Pancreas (tissue), 10 donors: ENCODE measurements at regions not wholly inside any gene's neighbourhood (a gene's known extent, or its start where the extent isn't known, plus 50 kb on each side); places are given as distances from the start of the nearest gene placed in this dataset.

ENCODE experiments used
- ATAC-seq, 4 donors: fragments of 200-7000 bp; cut with Tn5 transposase; one replicate each; pipeline versions ENCODE4 v1.8.0 to v1.9.1; 2020; ENCODE audit warnings: mild to moderate bottlenecking in 4 of 4, moderate library complexity in 4 of 4
- DNase-seq, 6 donors: peaks; one replicate each; pipeline ENCODE4 v3.0.0-alpha.2; 2020
- FAIRE-seq: peaks from 2 replicates; lab custom pipeline; 2012; peaks lifted over from hg19 to GRCh38; lab: Jason Lieb, UNC
- H3K27ac ChIP-seq, 4 donors: fragments of 200-600 bp; sonication (generic); 1 replicate in 3 of 4; 2 replicates in 1 of 4; pipeline versions ENCODE4 v1.5.0 to v1.8.0; 2020
- H3K27me3 ChIP-seq, 4 donors: fragments of 200-600 bp; one replicate each; pipeline ENCODE4 v1.8.0; 2021
- H3K36me3 ChIP-seq, 3 donors: fragments of 200-600 bp; sonication (generic) in 1 of 3; one replicate each; pipeline versions ENCODE4 v1.5.0 to v1.8.0; 2020 to 2021
- H3K4me1 ChIP-seq, 3 donors: fragments of 200-600 bp; one replicate each; pipeline ENCODE4 v1.8.0; 2021
- H3K4me3 ChIP-seq, 4 donors: fragments of 200-600 bp; sonication (generic) in 2 of 4; one replicate each; pipeline versions ENCODE4 v1.5.0 to v1.8.0; 2020 to 2021
- H3K9me3 ChIP-seq, 4 donors: fragments of 200-600 bp; one replicate each; pipeline ENCODE4 v1.8.0; 2021
- CTCF ChIP-seq, 4 donors: fragments of 200-600 bp; sonication (generic) in 3 of 4; IDR thresholded peaks; one replicate each; pipeline versions ENCODE4 v1.5.0 to v1.8.0; 2021; ENCODE audit warnings: antibody characterized with exemption in 4 of 4
- WGBS, 2 donors: extraction: QIAGEN DNeasy Blood & Tissue Kit; methylation state at CpG; one replicate each; pipeline ENCODE4 v1.1.7; 2013; 5-methylcytosine and 5-hydroxymethylcytosine counted together
- intact Hi-C, 3 donors: fragments of 100-400 bp; cut with DNase I; formaldehyde crosslinking; loops; one replicate each; pipeline versions ENCODE4 v1.11.1 to v1.14.2; 2022
- donor health status: healthy with polysubstance abuse.
- donor health status: DM: no; HTN: no; CAD: no; lungs with moderate emphysema.
- donor health status: DM: no; HTN: no; CAD: no.
- donor health status: control.
- donor health status: control.
- donor health status: Bipolar disorder and iron deficiency.
- donor health status: DM: yes; HTN: yes; CAD: no.
- donor health status: DM: no; HTN: no; CAD: no.
- donor health status: DM: no; HTN: no; CAD: no.
- donor health status: DM: yes; HTN: yes; CAD: no.

- Histone ChIP-seq H3K9me3 (no peaks in the 10 kb centered on the region), H3K27me3 (no peaks in the 10 kb centered on the region), H3K4me1 (no peaks in the 10 kb centered on the region), H3K27ac (no peak overlapping the region), H3K36me3 (no peaks in the 10 kb centered on the region), H3K4me3 (no peak overlapping the region)
- intact Hi-C loops: no loop called here
- ATAC-seq (no peak), FAIRE-seq (no peak), DNase-seq (no peak)
- TF ChIP-seq CTCF (IDR thresholded peaks at IDR 0.05): no peak
- WGBS, 2 donors: 53 to 54% methylated on average over 11 of the region's 11 CpGs
These were observed 166.8 kb upstream of the TMEM260 start for GRCh38 chr14:56412468-56413434.

GRCh38 chr14:56413721-56414120 lies 165.9 kb upstream of the TMEM260 start:
- DNase-seq (no peak), FAIRE-seq (no peak), ATAC-seq (no peak)
- H3K4me1 ChIP-seq: no peaks in the 10 kb centered on the region
- H3K36me3 ChIP-seq: no peaks in the 10 kb centered on the region
- H3K27me3 ChIP-seq: no peaks in the 10 kb centered on the region
- TF ChIP-seq CTCF (IDR thresholded peaks at IDR 0.05): no peak
- H3K9me3 ChIP-seq: no peaks in the 10 kb centered on the region
- H3K27ac ChIP-seq: no peak overlapping the region
- WGBS, 2 donors: 95% methylated on average over 3 of the region's 3 CpGs
- H3K4me3 ChIP-seq: no peak overlapping the region
- intact Hi-C loops: no loop called here

- intact Hi-C loops: no loop called here
- Histone ChIP-seq H3K9me3 (no peaks in the 10 kb centered on the region), H3K4me1 (no peaks in the 10 kb centered on the region), H3K36me3 (no peaks in the 10 kb centered on the region), H3K4me3 (no peak overlapping the region), H3K27ac (no peak overlapping the region), H3K27me3 (no peaks in the 10 kb centered on the region)
- TF ChIP-seq CTCF (IDR thresholded peaks at IDR 0.05): no peak
- FAIRE-seq (no peak), ATAC-seq (no peak), DNase-seq (no peak)
- 93 to 94% methylated on average over 3 of the region's 3 CpGs for WGBS, 2 donors
These were observed 165.4 kb upstream of the TMEM260 start for GRCh38 chr14:56414236-56414635.

- H3K4me1 ChIP-seq: no peaks in the 10 kb centered on the region
- no peaks in the 10 kb centered on the region for H3K27me3 ChIP-seq
- no peak overlapping the region for H3K4me3 ChIP-seq
- 96% methylated on average over 9 of the region's 9 CpGs for WGBS, 2 donors
- no peak for TF ChIP-seq CTCF (IDR thresholded peaks at IDR 0.05)
- intact Hi-C loops: no loop called here
- ATAC-seq: no peak
- no peak overlapping the region for H3K27ac ChIP-seq
- no peaks in the 10 kb centered on the region for H3K9me3 ChIP-seq
- no peak for DNase-seq
- no peaks in the 10 kb centered on the region for H3K36me3 ChIP-seq
- FAIRE-seq: no peak
These were observed 163.4 kb upstream of the TMEM260 start for GRCh38 chr14:56416213-56416612.

GRCh38 chr14:56417173-56417572 lies 162.4 kb upstream of the TMEM260 start:
- Histone ChIP-seq H3K4me3 (no peak overlapping the region), H3K4me1 (no peaks in the 10 kb centered on the region), H3K27me3 (no peaks in the 10 kb centered on the region), H3K36me3 (no peaks in the 10 kb centered on the region), H3K9me3 (no peaks in the 10 kb centered on the region), H3K27ac (no peak overlapping the region)
- FAIRE-seq (no peak), DNase-seq (no peak), ATAC-seq (no peak)
- WGBS, 2 donors: 90 to 91% methylated on average over 1 of the region's 1 CpG
- TF ChIP-seq CTCF (IDR thresholded peaks at IDR 0.05): no peak
- intact Hi-C loops: no loop called here
